Loucy (cell line): ENCODE measurements at regions not wholly inside any gene's neighbourhood (a gene's known extent, or its start where the extent isn't known, plus 50 kb on each side); places are given as distances from the start of the nearest gene placed in this dataset.

Experiments
- CTCF ChIP-seq: fragments of 200-600 bp; sonication (generic); conservative IDR thresholded peaks from 2 replicates; pipeline ENCODE4 v1.5.1; 2014; ENCODE audit warnings: mild to moderate bottlenecking, antibody characterized with exemption, low read length
- EZH2phosphoT487 ChIP-seq: fragments of 200-600 bp; IDR thresholded peaks from 2 replicates; pipeline ENCODE4 v1.6.1; 2018; ENCODE audit warnings: antibody characterized with exemption, mild to moderate bottlenecking, moderate library complexity, borderline replicate concordance

- TF ChIP-seq CTCF (no peak), EZH2phosphoT487 (no peak)
Observed at GRCh38 chr1:163970699-163971098, 588.3 kb upstream of the PBX1 start.
